ENCODE measurements at regions not wholly inside any gene's neighbourhood (a gene's known extent, or its start where the extent isn't known, plus 50 kb on each side); places are given as distances from the start of the nearest gene placed in this dataset.

DNA sequence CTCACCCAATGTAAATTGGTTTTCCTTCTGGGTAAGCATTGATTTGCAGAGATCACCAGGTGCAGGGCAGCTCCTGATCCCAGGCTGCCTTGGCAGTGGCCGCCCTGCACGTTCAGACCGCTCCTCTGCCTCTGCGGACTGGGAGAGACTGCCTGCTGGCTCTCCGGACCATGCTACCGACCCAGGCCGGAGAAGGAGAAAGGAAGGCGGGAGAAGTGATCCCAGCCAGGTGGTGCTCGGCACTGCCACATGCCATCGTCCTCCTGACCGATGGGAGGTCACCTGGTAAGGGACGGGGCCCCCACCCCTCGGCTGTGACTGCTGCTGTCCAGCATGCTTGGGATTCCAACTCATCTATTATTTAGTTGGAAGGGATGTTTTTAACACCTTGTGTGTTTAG, 108.1 kb upstream of the POU3F3 start:
- H3K9ac ChIP-seq (ENCODE audit: extremely low read depth, insufficient read length, low read length): no peak overlapping the region
- H4K8ac ChIP-seq (replicated peaks; ENCODE audit: insufficient read length, low read depth, low read length): no peak overlapping the region
- no CpG with 5 or more reads among the region's 13 CpGs for WGBS (ENCODE audit: extremely low coverage, insufficient read length, low lambda C conversion rate)
- no peak overlapping the region for H3K4me3 Mint-ChIP-seq
- H2AK5ac ChIP-seq (ENCODE audit: insufficient read length, low read length): no peak overlapping the region
- H3K79me2 ChIP-seq (ENCODE audit: insufficient read depth, low read length): no peaks in the 10 kb centered on the region
- no peak overlapping the region for H3K27ac Mint-ChIP-seq
- H3K4me1 Mint-ChIP-seq: peaks cover 26 to 29% of the 10 kb centered on the region in 2 experiments
- no peaks in the 10 kb centered on the region for H3K79me1 ChIP-seq (ENCODE audit: insufficient read depth, low read depth, low read length, poor library complexity, severe bottlenecking)
- TF ChIP-seq, protein P1, sequence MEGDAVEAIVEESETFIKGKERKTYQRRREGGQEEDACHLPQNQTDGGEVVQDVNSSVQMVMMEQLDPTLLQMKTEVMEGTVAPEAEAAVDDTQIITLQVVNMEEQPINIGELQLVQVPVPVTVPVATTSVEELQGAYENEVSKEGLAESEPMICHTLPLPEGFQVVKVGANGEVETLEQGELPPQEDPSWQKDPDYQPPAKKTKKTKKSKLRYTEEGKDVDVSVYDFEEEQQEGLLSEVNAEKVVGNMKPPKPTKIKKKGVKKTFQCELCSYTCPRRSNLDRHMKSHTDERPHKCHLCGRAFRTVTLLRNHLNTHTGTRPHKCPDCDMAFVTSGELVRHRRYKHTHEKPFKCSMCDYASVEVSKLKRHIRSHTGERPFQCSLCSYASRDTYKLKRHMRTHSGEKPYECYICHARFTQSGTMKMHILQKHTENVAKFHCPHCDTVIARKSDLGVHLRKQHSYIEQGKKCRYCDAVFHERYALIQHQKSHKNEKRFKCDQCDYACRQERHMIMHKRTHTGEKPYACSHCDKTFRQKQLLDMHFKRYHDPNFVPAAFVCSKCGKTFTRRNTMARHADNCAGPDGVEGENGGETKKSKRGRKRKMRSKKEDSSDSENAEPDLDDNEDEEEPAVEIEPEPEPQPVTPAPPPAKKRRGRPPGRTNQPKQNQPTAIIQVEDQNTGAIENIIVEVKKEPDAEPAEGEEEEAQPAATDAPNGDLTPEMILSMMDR (conservative IDR thresholded peaks at IDR 0.05): no peak
- no peak overlapping the region for H3K4ac ChIP-seq (ENCODE audit: low read depth, low read length)
- H2BK120ac ChIP-seq (ENCODE audit: low read depth, low read length, poor library complexity, severe bottlenecking): no peak overlapping the region
- no peak overlapping the region for H3K23ac ChIP-seq (ENCODE audit: insufficient read length, low read depth, low read length)
- H3K18ac ChIP-seq (ENCODE audit: insufficient read length, low read depth, low read length): no peak overlapping the region
- H2BK5ac ChIP-seq (ENCODE audit: insufficient read length, low read length): no peak overlapping the region
- H3K36me3 Mint-ChIP-seq (ENCODE audit: insufficient read depth in 1 of 3, low read depth in 3 of 3): no peaks in the 10 kb centered on the region; a peak in 1 of 7 replicates
- no peak overlapping the region for H3K27ac ChIP-seq (ENCODE audit: insufficient read length, low read depth, low read length)
- H4K5ac ChIP-seq (ENCODE audit: insufficient read length, low read depth, low read length): no peak overlapping the region
- DNase-seq: peak; percentile 50
- H4K91ac ChIP-seq (ENCODE audit: insufficient read length, low read depth, low read length): no peak overlapping the region
- no peaks in the 10 kb centered on the region for H3K27me3 ChIP-seq (ENCODE audit: insufficient read depth, low read length)
- 0 out of 2 replicates have a peak, but pooled peaks cover 2% of the 10 kb centered on the region for H3K4me1 ChIP-seq (ENCODE audit: insufficient read depth, low read length)
- H2BK12ac ChIP-seq (ENCODE audit: insufficient read length, low read depth, low read length): no peak overlapping the region
- H3K27me3 Mint-ChIP-seq (ENCODE audit: low read depth): peaks cover 9% of the 10 kb centered on the region
- no peak overlapping the region for H3T11ph ChIP-seq (ENCODE audit: low read length)
- no peaks in the 10 kb centered on the region for H4K20me1 ChIP-seq (ENCODE audit: control insufficient read depth, insufficient read depth, insufficient read length)
- no peak overlapping the region for H2BK15ac ChIP-seq (ENCODE audit: low read depth, low read length)
- no peaks in the 10 kb centered on the region for H3K23me2 ChIP-seq (ENCODE audit: insufficient read length, low read depth, low read length, poor library complexity, severe bottlenecking)
- no peak overlapping the region for H2AFZ ChIP-seq (ENCODE audit: low read length)
- H3K56ac ChIP-seq (ENCODE audit: insufficient read length, low read depth, low read length): no peak overlapping the region
- no peaks in the 10 kb centered on the region for H3K9me3 ChIP-seq (ENCODE audit: control insufficient read depth, low read depth, low read length)
- no peak overlapping the region for H3K4me2 ChIP-seq (ENCODE audit: insufficient read depth, insufficient read length, low read length)
- H2BK20ac ChIP-seq (ENCODE audit: low read depth, low read length, poor library complexity, severe bottlenecking): no peak overlapping the region
- H3K14ac ChIP-seq (ENCODE audit: insufficient read depth, low read length): no peak overlapping the region
- H3K9me3 Mint-ChIP-seq: no peaks in the 10 kb centered on the region

All from H9 (cell line).